ENCODE measurements at regions not wholly inside any gene's neighbourhood (a gene's known extent, or its start where the extent isn't known, plus 50 kb on each side); places are given as distances from the start of the nearest gene placed in this dataset.

GRCh38 chr22:27662359-27663301 lies 138.9 kb downstream of the MN1 start:
- TF ChIP-seq CTCF (conservative IDR thresholded peaks at IDR 0.05; ENCODE audit: low read depth, low read length) (no peak), EZH2 (IDR thresholded peaks at IDR 0.05; ENCODE audit: borderline replicate concordance, low read depth, low read length, poor library complexity, severe bottlenecking) (no peak)

Measured in A673 (cell line).